Fibroblast of lung (primary cell): ENCODE measurements at regions not wholly inside any gene's neighbourhood (a gene's known extent, or its start where the extent isn't known, plus 50 kb on each side); places are given as distances from the start of the nearest gene placed in this dataset.

Experiments
- DNase-seq, 2 donors: peaks; one replicate each; pipeline versions ENCODE4 v3.0.0 to v3.0.0-alpha.2; 2010; ENCODE audit warnings: low read depth in 2 of 2
- H2AFZ ChIP-seq: 2 replicates; pipeline ENCODE4 v1.5.1; 2012; ENCODE audit warnings: low read length, control low read depth, inconsistent platforms
- H3K27ac ChIP-seq: 2 replicates; pipeline ENCODE4 v1.5.1; 2011; ENCODE audit warnings: low read length, control low read depth; ENCODE audit not compliant: insufficient read depth
- H3K27me3 ChIP-seq: 2 replicates; pipeline ENCODE4 v1.5.1; 2011; ENCODE audit warnings: mild to moderate bottlenecking, low read length; ENCODE audit not compliant: control insufficient read depth, insufficient read depth
- H3K36me3 ChIP-seq: 2 replicates; pipeline ENCODE4 v1.5.1; 2011; ENCODE audit warnings: low read length; ENCODE audit not compliant: control insufficient read depth, insufficient read depth
- H3K4me1 ChIP-seq: 2 replicates; pipeline ENCODE4 v1.5.1; 2011; ENCODE audit warnings: low read length; ENCODE audit not compliant: control insufficient read depth, insufficient read depth; ENCODE audit errors: extremely low read depth
- H3K4me2 ChIP-seq: 2 replicates; pipeline ENCODE4 v1.5.1; 2011; ENCODE audit warnings: low read length, control low read depth; ENCODE audit not compliant: insufficient read depth; ENCODE audit errors: extremely low read depth
- H3K4me3 ChIP-seq, 4 experiments: fragments of 200-600 bp in 1 of 4; sonication (generic) in 1 of 4; replicated peaks in 1 of 4; 2 replicates each; pipeline ENCODE4 v1.5.1; 2011 to 2016; ENCODE audit warnings: low read length in 4 of 4, low read depth in 3 of 4, mild to moderate bottlenecking in 3 of 4, control low read depth in 2 of 4, inconsistent platforms in 1 of 4, mixed read lengths in 1 of 4; ENCODE audit not compliant: insufficient read depth in 1 of 4; ENCODE audit errors: control extremely low read depth in 1 of 4
- H3K79me2 ChIP-seq: 2 replicates; pipeline ENCODE4 v1.5.1; 2012; ENCODE audit warnings: mild to moderate bottlenecking, low read length, inconsistent platforms; ENCODE audit not compliant: control insufficient read depth, insufficient read depth
- H3K9ac ChIP-seq: 2 replicates; pipeline ENCODE4 v1.5.1; 2011; ENCODE audit warnings: mild to moderate bottlenecking, low read length, control low read depth; ENCODE audit not compliant: insufficient read depth
- H3K9me3 ChIP-seq: 2 replicates; pipeline ENCODE4 v1.5.1; 2012; ENCODE audit warnings: low read depth, low read length; ENCODE audit not compliant: control insufficient read depth, insufficient read depth
- H4K20me1 ChIP-seq: 2 replicates; pipeline ENCODE4 v1.5.1; 2011; ENCODE audit warnings: low read length; ENCODE audit not compliant: control insufficient read depth, insufficient read depth; ENCODE audit errors: extremely low read depth
- CTCF ChIP-seq, 2 donors: IDR thresholded peaks in 1 of 2; conservative IDR thresholded peaks in 1 of 2; 1 replicate in 1 of 2; 2 replicates in 1 of 2; pipeline ENCODE4 v1.5.1; 2011 to 2012; ENCODE audit warnings: low read length in 2 of 2, control low read depth in 1 of 2, inconsistent platforms in 1 of 2, low read depth in 1 of 2, mild to moderate bottlenecking in 1 of 2
- EZH2 ChIP-seq: IDR thresholded peaks from 2 replicates; pipeline ENCODE4 v1.5.1; 2012; ENCODE audit warnings: low read length, control low read depth, mild to moderate bottlenecking; ENCODE audit errors: missing control alignments

GRCh38 chr2:198315791-198316630 lies 511.6 kb downstream of the PLCL1 start:
- no peak overlapping the region for H2AFZ ChIP-seq

GRCh38 chr2:198314559-198315153 lies 510.3 kb downstream of the PLCL1 start:
- H3K4me1 ChIP-seq, result no peaks in the 10 kb centered on the region
- H3K27ac ChIP-seq, result no peak overlapping the region
- no peak overlapping the region for H3K9ac ChIP-seq
- H3K4me2 ChIP-seq, result no peak overlapping the region
- H3K4me3 ChIP-seq, result no peak overlapping the region
- no peaks in the 10 kb centered on the region for H3K79me2 ChIP-seq
- H2AFZ ChIP-seq, result no peak overlapping the region
- H3K27me3 ChIP-seq, result no peaks in the 10 kb centered on the region
- no peaks in the 10 kb centered on the region for H4K20me1 ChIP-seq
- peak; percentile 53 to 81 for DNase-seq
- TF ChIP-seq EZH2, result no peak
- TF ChIP-seq CTCF (conservative IDR thresholded peaks at IDR 0.05 in 1 of 2, IDR thresholded peaks at IDR 0.05 in 1 of 2; ENCODE audit: low read depth in 1 of 2, low read length in 2 of 2), result peak; percentile 74 to 83
- H3K36me3 ChIP-seq, result no peaks in the 10 kb centered on the region
- no peaks in the 10 kb centered on the region for H3K9me3 ChIP-seq

More at GRCh38 chr2:198315791-198316630, 511.6 kb downstream of the PLCL1 start:
- no peak overlapping the region for H3K9ac ChIP-seq
- H3K4me3 ChIP-seq, result no peak overlapping the region
- no peak overlapping the region for H3K4me2 ChIP-seq
- TF ChIP-seq EZH2 (no peak), CTCF (conservative IDR thresholded peaks at IDR 0.05 in 1 of 2, IDR thresholded peaks at IDR 0.05 in 1 of 2; ENCODE audit: low read depth in 1 of 2, low read length in 2 of 2) (no peak)
- H4K20me1 ChIP-seq, result no peaks in the 10 kb centered on the region
- no peaks in the 10 kb centered on the region for H3K36me3 ChIP-seq
- H3K27ac ChIP-seq, result no peak overlapping the region
- peak in 1 of 2 donors; percentile 43 for DNase-seq
- H3K27me3 ChIP-seq, result no peaks in the 10 kb centered on the region
- no peaks in the 10 kb centered on the region for H3K4me1 ChIP-seq
- no peaks in the 10 kb centered on the region for H3K79me2 ChIP-seq
- no peaks in the 10 kb centered on the region for H3K9me3 ChIP-seq

GRCh38 chr2:198312596-198313483 lies 508.4 kb downstream of the PLCL1 start:
- no peaks in the 10 kb centered on the region for H4K20me1 ChIP-seq
- H3K36me3 ChIP-seq, result no peaks in the 10 kb centered on the region
- TF ChIP-seq EZH2 (no peak), CTCF (conservative IDR thresholded peaks at IDR 0.05 in 1 of 2, IDR thresholded peaks at IDR 0.05 in 1 of 2; ENCODE audit: low read depth in 1 of 2, low read length in 2 of 2) (no peak)
- H3K9me3 ChIP-seq, result no peaks in the 10 kb centered on the region
- H3K4me3 ChIP-seq, result no peak overlapping the region
- H2AFZ ChIP-seq, result no peak overlapping the region
- H3K27me3 ChIP-seq, result no peaks in the 10 kb centered on the region
- H3K9ac ChIP-seq, result no peak overlapping the region
- no peak for DNase-seq
- H3K27ac ChIP-seq, result no peak overlapping the region
- no peaks in the 10 kb centered on the region for H3K4me1 ChIP-seq
- H3K4me2 ChIP-seq, result no peak overlapping the region
- H3K79me2 ChIP-seq, result no peaks in the 10 kb centered on the region
